ENCODE measurements at regions not wholly inside any gene's neighbourhood (a gene's known extent, or its start where the extent isn't known, plus 50 kb on each side); places are given as distances from the start of the nearest gene placed in this dataset.

- no peak overlapping the region for H3K27ac Mint-ChIP-seq
- H3K27me3 Mint-ChIP-seq: no peaks in the 10 kb centered on the region
- H3K36me3 Mint-ChIP-seq: no peaks in the 10 kb centered on the region
- H3K4me3 Mint-ChIP-seq: no peak overlapping the region
- no peaks in the 10 kb centered on the region for H3K9me3 Mint-ChIP-seq (ENCODE audit: low read depth)
- H3K4me1 Mint-ChIP-seq (ENCODE audit: low read depth): no peaks in the 10 kb centered on the region
These were observed 396.6 kb downstream of the TLR4 start for GRCh38 chr9:118100529-118101419.

GRCh38 chr9:118104363-118104762 lies 400.2 kb downstream of the TLR4 start:
- Mint-ChIP-seq H3K9me3 (ENCODE audit: low read depth) (no peaks in the 10 kb centered on the region), H3K27ac (no peak overlapping the region), H3K4me3 (no peak overlapping the region), H3K4me1 (ENCODE audit: low read depth) (no peaks in the 10 kb centered on the region), H3K36me3 (no peaks in the 10 kb centered on the region), H3K27me3 (no peaks in the 10 kb centered on the region)

GRCh38 chr9:118108971-118109370 lies 404.8 kb downstream of the TLR4 start:
- Mint-ChIP-seq H3K4me3 (no peak overlapping the region), H3K36me3 (no peaks in the 10 kb centered on the region), H3K27me3 (no peaks in the 10 kb centered on the region), H3K27ac (no peak overlapping the region), H3K9me3 (ENCODE audit: low read depth) (no peaks in the 10 kb centered on the region), H3K4me1 (ENCODE audit: low read depth) (no peaks in the 10 kb centered on the region)

DNA sequence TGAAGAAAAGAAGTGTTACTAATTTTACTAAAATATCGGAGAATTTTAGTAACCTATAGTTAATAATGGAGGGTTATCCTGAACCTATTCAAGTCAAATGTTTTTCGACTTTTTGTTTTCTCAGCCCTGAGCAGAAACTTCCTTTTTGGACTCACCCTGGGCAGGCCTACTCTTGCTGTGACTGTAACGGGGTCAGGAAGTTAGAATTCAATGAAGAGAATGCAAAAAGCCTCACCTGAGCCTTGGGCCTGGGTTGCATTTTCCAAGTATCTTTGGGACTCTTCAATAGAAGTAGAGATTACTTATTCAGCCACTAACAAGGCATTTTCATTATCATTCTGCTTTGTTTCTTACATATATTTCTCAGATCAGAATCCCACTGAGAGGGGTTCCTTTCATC lies 405.3 kb downstream of the TLR4 start:
- no peaks in the 10 kb centered on the region for H3K4me1 Mint-ChIP-seq (ENCODE audit: low read depth)
- no peaks in the 10 kb centered on the region for H3K36me3 Mint-ChIP-seq
- no peak overlapping the region for H3K4me3 Mint-ChIP-seq
- H3K9me3 Mint-ChIP-seq (ENCODE audit: low read depth): no peaks in the 10 kb centered on the region
- H3K27ac Mint-ChIP-seq: no peak overlapping the region
- H3K27me3 Mint-ChIP-seq: no peaks in the 10 kb centered on the region

- no peaks in the 10 kb centered on the region for H3K36me3 Mint-ChIP-seq
- no peaks in the 10 kb centered on the region for H3K4me1 Mint-ChIP-seq (ENCODE audit: low read depth)
- no peaks in the 10 kb centered on the region for H3K9me3 Mint-ChIP-seq (ENCODE audit: low read depth)
- H3K27me3 Mint-ChIP-seq: no peaks in the 10 kb centered on the region
- H3K4me3 Mint-ChIP-seq: no peak overlapping the region
- no peak overlapping the region for H3K27ac Mint-ChIP-seq
These were observed 417.2 kb downstream of the TLR4 start for GRCh38 chr9:118121361-118121760.

GRCh38 chr9:118128313-118128712 lies 424.1 kb downstream of the TLR4 start:
- Mint-ChIP-seq H3K36me3 (no peaks in the 10 kb centered on the region), H3K4me3 (no peak overlapping the region), H3K27me3 (no peaks in the 10 kb centered on the region), H3K4me1 (ENCODE audit: low read depth) (no peaks in the 10 kb centered on the region), H3K9me3 (ENCODE audit: low read depth) (no peaks in the 10 kb centered on the region), H3K27ac (no peak overlapping the region)

GRCh38 chr9:118129541-118129940 lies 425.3 kb downstream of the TLR4 start:
- H3K36me3 Mint-ChIP-seq: no peaks in the 10 kb centered on the region
- no peak overlapping the region for H3K27ac Mint-ChIP-seq
- H3K27me3 Mint-ChIP-seq: no peaks in the 10 kb centered on the region
- H3K4me3 Mint-ChIP-seq: no peak overlapping the region
- H3K4me1 Mint-ChIP-seq (ENCODE audit: low read depth): no peaks in the 10 kb centered on the region
- H3K9me3 Mint-ChIP-seq (ENCODE audit: low read depth): no peaks in the 10 kb centered on the region

DNA sequence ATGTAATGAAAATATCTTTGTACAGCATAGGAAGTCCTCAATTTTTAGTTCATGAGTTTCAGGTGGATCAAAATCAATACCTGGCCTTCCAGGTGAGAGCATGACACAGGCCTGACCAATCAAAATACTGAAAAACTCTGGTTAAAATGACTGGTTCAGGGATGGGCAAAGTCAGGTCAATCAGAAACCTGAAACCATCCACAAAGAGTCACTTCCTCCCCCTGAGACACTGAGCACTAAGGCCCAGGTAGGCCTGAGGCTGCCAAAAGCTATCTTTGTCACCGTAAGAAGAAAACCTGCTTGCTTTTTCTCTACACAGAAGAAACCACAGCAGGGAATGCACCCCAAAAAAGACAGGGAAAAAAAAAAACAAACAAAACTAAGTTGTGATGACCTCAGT lies 444.8 kb downstream of the TLR4 start:
- Mint-ChIP-seq H3K4me3 (no peak overlapping the region), H3K27ac (no peak overlapping the region), H3K9me3 (ENCODE audit: low read depth) (peaks cover 4% of the 10 kb centered on the region), H3K27me3 (no peaks in the 10 kb centered on the region), H3K36me3 (no peaks in the 10 kb centered on the region), H3K4me1 (ENCODE audit: low read depth) (no peaks in the 10 kb centered on the region)

GRCh38 chr9:118156846-118157245 lies 452.6 kb downstream of the TLR4 start:
- Mint-ChIP-seq H3K27ac (no peak overlapping the region), H3K27me3 (no peaks in the 10 kb centered on the region), H3K36me3 (no peaks in the 10 kb centered on the region), H3K4me3 (no peak overlapping the region), H3K4me1 (ENCODE audit: low read depth) (no peaks in the 10 kb centered on the region), H3K9me3 (ENCODE audit: low read depth) (no peaks in the 10 kb centered on the region)

DNA sequence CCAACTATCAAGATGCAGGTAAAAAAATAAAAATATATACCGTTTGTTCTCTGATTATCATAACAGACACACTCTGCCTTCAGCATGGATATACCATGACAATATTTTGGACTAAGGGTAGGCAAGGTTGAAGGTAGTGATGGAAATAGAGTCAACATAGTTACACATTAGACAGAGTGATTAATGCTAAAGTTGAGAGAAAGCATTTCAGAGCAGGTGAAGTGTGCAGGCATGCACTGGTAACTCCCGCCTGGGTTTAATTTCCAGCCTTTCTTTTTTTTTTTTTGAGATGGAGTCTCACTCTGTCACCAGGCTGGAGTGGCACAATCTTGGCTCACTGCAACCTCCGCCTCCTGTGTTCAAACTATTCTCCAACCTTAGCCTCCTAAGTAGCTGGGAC lies 458.5 kb downstream of the TLR4 start:
- H3K4me1 Mint-ChIP-seq (ENCODE audit: low read depth): no peaks in the 10 kb centered on the region
- H3K27me3 Mint-ChIP-seq: peaks cover 5% of the 10 kb centered on the region

GRCh38 chr9:118163751-118164150 lies 459.5 kb downstream of the TLR4 start:
- Mint-ChIP-seq H3K9me3 (ENCODE audit: low read depth) (no peaks in the 10 kb centered on the region), H3K27me3 (peaks cover 5% of the 10 kb centered on the region), H3K27ac (no peak overlapping the region), H3K36me3 (no peaks in the 10 kb centered on the region), H3K4me1 (ENCODE audit: low read depth) (no peaks in the 10 kb centered on the region), H3K4me3 (no peak overlapping the region)

More for the DNA sequence above, 458.5 kb downstream of the TLR4 start:
- Mint-ChIP-seq H3K9me3 (ENCODE audit: low read depth) (no peaks in the 10 kb centered on the region), H3K36me3 (no peaks in the 10 kb centered on the region), H3K4me3 (no peak overlapping the region), H3K27ac (no peak overlapping the region)

DNA sequence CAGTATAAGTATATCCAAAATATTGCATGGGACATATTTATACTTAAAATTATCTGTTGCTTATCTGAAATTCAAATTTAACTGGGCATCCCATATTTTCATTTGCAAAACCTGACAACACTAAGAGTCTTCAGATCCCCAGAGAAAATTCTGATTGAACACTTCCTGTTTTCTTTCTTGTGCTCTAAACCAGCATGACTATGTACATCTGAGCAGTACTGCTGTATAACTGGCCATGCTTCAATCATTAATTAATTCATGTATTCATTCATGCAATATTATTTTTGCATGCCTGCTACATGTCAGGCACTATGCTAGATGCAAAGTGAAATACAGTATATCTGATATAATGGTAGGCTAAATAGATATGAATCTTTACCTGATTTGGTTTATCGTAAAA lies 461.2 kb downstream of the TLR4 start:
- no peak overlapping the region for H3K27ac Mint-ChIP-seq
- no peaks in the 10 kb centered on the region for H3K36me3 Mint-ChIP-seq
- no peaks in the 10 kb centered on the region for H3K4me1 Mint-ChIP-seq (ENCODE audit: low read depth)
- no peaks in the 10 kb centered on the region for H3K9me3 Mint-ChIP-seq (ENCODE audit: low read depth)
- H3K4me3 Mint-ChIP-seq: no peak overlapping the region
- H3K27me3 Mint-ChIP-seq: peaks cover 5% of the 10 kb centered on the region

GRCh38 chr9:118170032-118170955 lies 466.1 kb downstream of the TLR4 start:
- no peak overlapping the region for H3K4me3 Mint-ChIP-seq
- H3K36me3 Mint-ChIP-seq: no peaks in the 10 kb centered on the region
- no peaks in the 10 kb centered on the region for H3K9me3 Mint-ChIP-seq (ENCODE audit: low read depth)
- H3K27ac Mint-ChIP-seq: no peak overlapping the region
- H3K4me1 Mint-ChIP-seq (ENCODE audit: low read depth): no peaks in the 10 kb centered on the region
- peaks cover 1% of the 10 kb centered on the region for H3K27me3 Mint-ChIP-seq

DNA sequence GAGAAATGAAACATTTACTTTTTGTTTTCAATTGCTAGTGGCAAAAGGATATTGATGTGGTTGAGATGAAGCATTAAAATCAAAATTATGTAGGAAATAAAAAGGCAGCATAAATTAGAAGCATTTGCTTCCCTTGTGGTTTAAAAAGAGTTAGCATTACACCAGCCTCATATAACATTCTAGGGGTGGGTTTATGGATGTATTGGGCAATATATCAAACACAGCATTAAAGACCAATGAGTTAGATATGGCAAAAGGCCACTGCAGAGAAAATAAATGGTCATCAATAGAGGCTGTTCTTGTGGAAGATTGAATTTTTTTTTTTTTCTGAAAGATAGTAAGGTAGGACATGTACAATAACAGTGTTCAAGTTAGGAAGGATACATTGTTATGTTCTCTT lies 473.0 kb downstream of the TLR4 start:
- Mint-ChIP-seq H3K4me3 (no peak overlapping the region), H3K9me3 (ENCODE audit: low read depth) (no peaks in the 10 kb centered on the region), H3K4me1 (ENCODE audit: low read depth) (no peaks in the 10 kb centered on the region), H3K27ac (no peak overlapping the region), H3K36me3 (no peaks in the 10 kb centered on the region), H3K27me3 (no peaks in the 10 kb centered on the region)

- Mint-ChIP-seq H3K36me3 (no peaks in the 10 kb centered on the region), H3K27me3 (no peaks in the 10 kb centered on the region), H3K4me3 (no peak overlapping the region), H3K4me1 (ENCODE audit: low read depth) (no peaks in the 10 kb centered on the region), H3K27ac (no peak overlapping the region), H3K9me3 (ENCODE audit: low read depth) (no peaks in the 10 kb centered on the region)
These were observed 479.4 kb downstream of the TLR4 start for GRCh38 chr9:118183576-118183975.
